Glutamatergic neuron (in vitro differentiated cells): ENCODE measurements at regions not wholly inside any gene's neighbourhood (a gene's known extent, or its start where the extent isn't known, plus 50 kb on each side); places are given as distances from the start of the nearest gene placed in this dataset.

Experiments used
- DNase-seq: peaks from one replicate; pipeline ENCODE4 v3.0.0; 2022
- H3K27ac Mint-ChIP-seq: one replicate; pipeline ENCODE4 v1.8.0; 2020; ENCODE audit warnings: mild to moderate bottlenecking, mixed read lengths, inconsistent platforms; ENCODE audit not compliant: unreplicated experiment
- H3K27me3 Mint-ChIP-seq: one replicate; pipeline ENCODE4 v1.8.0; 2020; ENCODE audit warnings: mild to moderate bottlenecking, moderate library complexity, mixed read lengths, inconsistent platforms; ENCODE audit not compliant: unreplicated experiment
- H3K36me3 Mint-ChIP-seq: one replicate; pipeline ENCODE4 v1.8.0; 2020; ENCODE audit warnings: mild to moderate bottlenecking, mixed read lengths, inconsistent platforms; ENCODE audit not compliant: unreplicated experiment
- H3K4me1 Mint-ChIP-seq: one replicate; pipeline ENCODE4 v1.8.0; 2020; ENCODE audit warnings: mild to moderate bottlenecking, low read depth, mixed read lengths, inconsistent platforms; ENCODE audit not compliant: unreplicated experiment
- H3K4me3 Mint-ChIP-seq: one replicate; pipeline ENCODE4 v1.8.0; 2020; ENCODE audit warnings: mild to moderate bottlenecking, mixed read lengths, inconsistent platforms; ENCODE audit not compliant: unreplicated experiment
- H3K9me3 Mint-ChIP-seq: one replicate; pipeline ENCODE4 v1.8.0; 2020; ENCODE audit warnings: mild to moderate bottlenecking, moderate library complexity, mixed read lengths, inconsistent platforms; ENCODE audit not compliant: unreplicated experiment
- CTCF ChIP-seq: fragments of 200-600 bp; sonication (generic); IDR thresholded peaks from one replicate; pipeline ENCODE4 v1.5.0; 2021; ENCODE audit not compliant: partially characterized antibody, unreplicated experiment

GRCh38 chr7:91543646-91544045 lies 279.4 kb downstream of the FZD1 start:
- H3K36me3 Mint-ChIP-seq: no peaks in the 10 kb centered on the region
- H3K27ac Mint-ChIP-seq: no peak overlapping the region
- no peak overlapping the region for H3K4me3 Mint-ChIP-seq
- TF ChIP-seq CTCF: no peak
- H3K4me1 Mint-ChIP-seq: no peaks in the 10 kb centered on the region
- peaks cover 2% of the 10 kb centered on the region for H3K9me3 Mint-ChIP-seq
- no peak for DNase-seq
- H3K27me3 Mint-ChIP-seq: peaks cover 5% of the 10 kb centered on the region

- H3K36me3 Mint-ChIP-seq: no peaks in the 10 kb centered on the region
- H3K4me1 Mint-ChIP-seq: peaks cover 13% of the 10 kb centered on the region
- H3K27ac Mint-ChIP-seq: no peak overlapping the region
- no peak overlapping the region for H3K4me3 Mint-ChIP-seq
- no peak for DNase-seq
- TF ChIP-seq CTCF: no peak
- no peaks in the 10 kb centered on the region for H3K9me3 Mint-ChIP-seq
- peaks cover 5% of the 10 kb centered on the region for H3K27me3 Mint-ChIP-seq
Measured at GRCh38 chr7:91549878-91550277, 285.6 kb downstream of the FZD1 start.

GRCh38 chr7:91550931-91551330 lies 286.7 kb downstream of the FZD1 start:
- DNase-seq: no peak
- Mint-ChIP-seq H3K36me3 (no peaks in the 10 kb centered on the region), H3K9me3 (no peaks in the 10 kb centered on the region), H3K4me1 (peaks cover 13% of the 10 kb centered on the region), H3K27ac (no peak overlapping the region), H3K4me3 (no peak overlapping the region), H3K27me3 (peaks cover 5% of the 10 kb centered on the region)
- no peak for TF ChIP-seq CTCF

GRCh38 chr7:91551377-91552175 lies 287.3 kb downstream of the FZD1 start:
- Mint-ChIP-seq H3K4me1 (peaks cover 13% of the 10 kb centered on the region), H3K27me3 (peaks cover 2% of the 10 kb centered on the region), H3K4me3 (no peak overlapping the region), H3K27ac (no peak overlapping the region), H3K36me3 (no peaks in the 10 kb centered on the region), H3K9me3 (no peaks in the 10 kb centered on the region)
- TF ChIP-seq CTCF: no peak
- DNase-seq: no peak

- Mint-ChIP-seq H3K27me3 (peaks cover 2% of the 10 kb centered on the region), H3K4me3 (no peak overlapping the region)
Measured at GRCh38 chr7:91553410-91553895, 289.2 kb downstream of the FZD1 start.

More at GRCh38 chr7:91553410-91553895, 289.2 kb downstream of the FZD1 start:
- Mint-ChIP-seq H3K4me1 (peaks cover 13% of the 10 kb centered on the region), H3K27ac (no peak overlapping the region), H3K36me3 (no peaks in the 10 kb centered on the region), H3K9me3 (peaks cover 1% of the 10 kb centered on the region)
- TF ChIP-seq CTCF: no peak
- no peak for DNase-seq
